Stimulated activated naive CD8-positive, alpha-beta T cell treated with anti-CD3 and anti-CD28 coated beads, Interleukin-15, amount 100 ng/mL, for 72 hours (primary cell): ENCODE measurements at regions not wholly inside any gene's neighbourhood (a gene's known extent, or its start where the extent isn't known, plus 50 kb on each side); places are given as distances from the start of the nearest gene placed in this dataset.

Experiments
- ATAC-seq: fragments of 150-1000 bp; cut with Tn5 transposase; 2 replicates; pipeline ENCODE4 v1.10.0; 2021; ENCODE audit warnings: mild to moderate bottlenecking, moderate library complexity
- DNase-seq, 2 donors: peaks; one replicate each; pipeline ENCODE4 v3.0.0; 2021 to 2022
- H3K27ac Mint-ChIP-seq, 2 donors: one replicate each; pipeline ENCODE4 v1.8.0; 2022; ENCODE audit warnings: mild to moderate bottlenecking in 2 of 2, mixed read lengths in 2 of 2, moderate library complexity in 2 of 2
- H3K27me3 Mint-ChIP-seq: one replicate; pipeline ENCODE4 v1.8.0; 2022; ENCODE audit warnings: mixed read lengths
- H3K4me1 Mint-ChIP-seq: one replicate; pipeline ENCODE4 v1.8.0; 2022; ENCODE audit warnings: mild to moderate bottlenecking, mixed read lengths
- H3K4me3 Mint-ChIP-seq, 2 donors: one replicate each; pipeline ENCODE4 v1.8.0; 2022; ENCODE audit warnings: mild to moderate bottlenecking in 2 of 2, mixed read lengths in 2 of 2, moderate library complexity in 1 of 2
- H3K9me3 Mint-ChIP-seq, 2 donors: one replicate each; pipeline ENCODE4 v1.8.0; 2022; ENCODE audit warnings: mixed read lengths in 2 of 2

DNA sequence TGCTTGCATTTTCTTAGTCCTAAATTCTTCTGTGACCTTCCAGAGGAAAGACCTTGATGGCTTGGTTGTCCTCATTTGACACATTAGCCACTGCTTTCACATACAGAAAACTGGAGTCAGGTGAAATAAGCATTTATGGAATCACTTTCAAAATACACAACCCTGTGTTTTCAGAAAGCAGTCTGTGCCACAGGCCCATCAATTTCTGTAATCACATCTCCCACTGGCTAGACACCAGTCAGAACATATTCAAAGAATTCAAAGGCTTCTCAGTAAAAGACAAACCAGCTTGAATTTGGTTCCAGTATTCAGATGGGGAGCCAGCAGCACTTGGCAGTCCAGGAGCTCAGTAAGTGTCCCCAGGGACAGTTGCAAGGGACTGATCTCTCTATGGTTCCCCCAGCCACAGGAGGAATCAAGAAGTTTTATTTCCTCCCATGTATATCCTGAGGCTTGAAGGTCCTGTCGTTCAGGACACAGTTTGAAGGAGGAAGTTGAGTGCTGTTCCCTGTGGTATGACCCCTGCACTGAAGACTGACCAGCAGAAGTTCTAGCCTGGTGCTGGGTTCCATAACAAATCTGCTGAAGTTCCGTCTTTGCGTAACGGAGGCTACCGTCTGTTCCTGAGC is 214.3 kb downstream of the FOXO1 start:
- ATAC-seq (no peak), DNase-seq (no peak)
- no peaks in the 10 kb centered on the region for H3K27me3 Mint-ChIP-seq
- peaks cover 25% of the 10 kb centered on the region for H3K4me1 Mint-ChIP-seq
- H3K9me3 Mint-ChIP-seq, result peaks cover 11 to 21% of the 10 kb centered on the region in 2 donors
- H3K27ac Mint-ChIP-seq, result no peak overlapping the region
- no peak overlapping the region for H3K4me3 Mint-ChIP-seq

DNA sequence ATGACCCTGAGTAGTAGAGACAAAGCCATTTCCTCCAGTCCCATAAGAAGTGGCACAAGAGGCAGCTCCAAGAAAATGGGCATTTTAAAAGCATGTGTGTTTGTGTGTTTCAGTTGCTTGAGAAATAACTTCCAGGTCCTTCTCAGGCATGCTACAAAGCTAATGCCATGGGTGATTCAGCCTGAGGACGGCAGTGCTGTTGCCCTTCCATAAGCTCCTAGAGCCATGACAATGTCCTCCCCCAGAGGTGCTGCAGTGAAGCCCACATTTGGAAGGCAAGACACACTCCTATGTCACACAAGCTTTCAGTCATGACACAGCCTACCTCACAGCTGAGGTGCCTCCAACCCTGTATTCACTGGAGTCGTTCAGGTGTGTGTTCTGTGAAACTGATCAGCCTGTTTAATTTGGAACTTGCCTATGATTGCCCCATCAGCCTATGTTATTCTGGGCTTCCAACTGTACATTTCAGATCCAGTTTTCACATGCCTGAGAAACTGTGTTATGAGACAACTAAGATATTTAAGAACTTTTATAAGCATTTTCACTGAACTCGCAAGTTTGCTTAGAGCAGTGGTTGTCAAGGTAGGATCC is 213.6 kb downstream of the FOXO1 start:
- Mint-ChIP-seq H3K4me3 (no peak overlapping the region), H3K4me1 (peaks cover 25% of the 10 kb centered on the region), H3K27me3 (no peaks in the 10 kb centered on the region), H3K27ac (no peak overlapping the region), H3K9me3 (peaks cover 11 to 21% of the 10 kb centered on the region in 2 donors)
- no peak for DNase-seq
- ATAC-seq, result no peak

DNA sequence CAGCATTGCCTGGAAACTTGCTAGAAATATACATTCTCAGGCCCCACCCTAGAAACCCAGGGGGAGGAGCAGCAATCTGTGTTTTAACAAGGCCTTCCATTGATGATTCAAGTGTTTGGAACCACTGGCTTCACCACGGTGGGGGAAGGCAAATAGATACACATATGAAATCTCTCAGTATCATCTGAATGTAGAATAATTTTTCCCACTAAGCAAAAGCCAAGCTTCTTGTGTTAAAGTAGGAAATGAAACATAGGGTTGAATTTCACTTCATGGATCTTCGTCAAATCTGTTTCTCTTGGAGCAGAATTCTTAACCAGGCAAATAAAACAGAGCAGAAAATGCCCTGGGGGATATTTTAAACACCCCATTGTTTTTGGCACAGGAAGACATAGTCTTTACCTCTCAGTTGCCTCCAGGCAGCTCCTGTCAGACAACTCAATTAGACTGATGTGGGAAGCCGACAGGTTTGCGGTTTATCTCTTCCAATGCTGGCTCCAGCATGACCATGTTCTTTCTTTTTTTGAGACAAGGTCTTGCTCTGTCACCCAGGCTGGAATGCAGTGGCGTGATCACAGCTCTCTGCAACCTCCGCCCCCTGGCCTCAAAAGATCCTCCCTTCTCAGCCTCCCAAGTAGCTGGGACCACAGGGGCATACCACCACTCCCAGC is 213.0 kb downstream of the FOXO1 start:
- no peak overlapping the region for H3K27ac Mint-ChIP-seq
- peaks cover 25% of the 10 kb centered on the region for H3K4me1 Mint-ChIP-seq
- peaks cover 11 to 21% of the 10 kb centered on the region in 2 donors for H3K9me3 Mint-ChIP-seq
- ATAC-seq (no peak), DNase-seq (no peak)
- H3K4me3 Mint-ChIP-seq, result no peak overlapping the region
- no peaks in the 10 kb centered on the region for H3K27me3 Mint-ChIP-seq

DNA sequence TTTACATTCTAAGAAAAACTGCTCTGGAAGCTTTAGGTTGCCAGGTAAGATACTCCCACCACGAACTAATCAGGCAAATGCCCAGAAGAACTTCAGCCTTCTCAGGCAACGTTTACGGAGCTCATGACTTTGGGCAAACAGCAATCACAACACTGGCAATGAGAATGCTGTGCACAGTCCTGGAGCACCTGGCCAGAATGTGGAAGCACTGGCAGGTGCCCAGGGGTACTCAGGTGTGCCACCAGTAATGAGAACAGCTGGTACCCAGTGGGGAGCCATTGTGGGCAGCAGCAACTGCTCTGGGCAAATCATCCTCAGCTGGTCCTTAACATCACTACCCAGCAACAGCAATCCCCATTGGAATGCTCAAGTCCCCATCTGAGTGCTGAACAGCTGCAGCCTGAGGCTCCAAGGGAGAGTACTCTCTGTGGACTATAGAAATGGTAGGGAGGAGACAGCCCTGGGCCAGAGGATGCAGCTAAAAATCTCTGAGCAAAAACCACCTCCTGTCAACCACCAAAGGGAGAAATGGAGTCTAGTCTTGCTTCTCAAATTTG is 210.0 kb downstream of the FOXO1 start:
- peaks cover 25% of the 10 kb centered on the region for H3K4me1 Mint-ChIP-seq
- no peak overlapping the region for H3K4me3 Mint-ChIP-seq
- DNase-seq (no peak), ATAC-seq (no peak)
- H3K27me3 Mint-ChIP-seq, result no peaks in the 10 kb centered on the region
- peaks cover 0 to 6% of the 10 kb centered on the region in 2 donors for H3K9me3 Mint-ChIP-seq
- H3K27ac Mint-ChIP-seq, result no peak overlapping the region

DNA sequence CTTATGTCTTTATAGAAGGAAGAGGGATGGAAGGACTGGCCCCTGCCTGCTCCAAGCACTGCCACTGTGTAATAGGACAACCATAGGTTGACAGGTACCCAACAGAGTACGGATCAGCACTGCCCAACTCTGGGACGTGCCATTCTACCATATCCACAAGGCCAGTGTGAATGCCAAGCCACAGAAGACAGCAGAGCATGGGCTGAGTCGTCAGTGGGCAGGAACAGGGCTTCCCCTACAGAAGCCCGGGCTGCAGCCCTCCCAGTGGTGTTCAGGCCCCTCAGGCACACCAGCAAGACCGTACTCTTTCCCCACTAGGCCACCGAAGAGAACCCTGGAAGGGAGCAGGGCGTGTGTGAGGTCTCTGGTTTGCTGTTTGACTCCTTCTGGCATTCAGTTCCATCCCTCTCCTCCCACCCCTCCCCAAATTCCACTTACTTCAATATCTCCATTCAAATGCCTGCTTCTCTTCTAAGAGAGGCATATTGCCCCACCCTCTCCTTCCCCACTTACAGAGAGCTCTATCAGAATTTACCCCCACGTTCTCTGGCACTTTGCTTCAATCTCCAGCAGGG is 209.4 kb downstream of the FOXO1 start:
- ATAC-seq (no peak), DNase-seq (no peak)
- H3K27me3 Mint-ChIP-seq, result no peaks in the 10 kb centered on the region
- H3K4me1 Mint-ChIP-seq, result peaks cover 22% of the 10 kb centered on the region
- peak overlapping the region in 1 of 2 donors; percentile 15 for H3K27ac Mint-ChIP-seq
- peaks cover 0 to 6% of the 10 kb centered on the region in 2 donors for H3K9me3 Mint-ChIP-seq
- H3K4me3 Mint-ChIP-seq, result no peak overlapping the region

DNA sequence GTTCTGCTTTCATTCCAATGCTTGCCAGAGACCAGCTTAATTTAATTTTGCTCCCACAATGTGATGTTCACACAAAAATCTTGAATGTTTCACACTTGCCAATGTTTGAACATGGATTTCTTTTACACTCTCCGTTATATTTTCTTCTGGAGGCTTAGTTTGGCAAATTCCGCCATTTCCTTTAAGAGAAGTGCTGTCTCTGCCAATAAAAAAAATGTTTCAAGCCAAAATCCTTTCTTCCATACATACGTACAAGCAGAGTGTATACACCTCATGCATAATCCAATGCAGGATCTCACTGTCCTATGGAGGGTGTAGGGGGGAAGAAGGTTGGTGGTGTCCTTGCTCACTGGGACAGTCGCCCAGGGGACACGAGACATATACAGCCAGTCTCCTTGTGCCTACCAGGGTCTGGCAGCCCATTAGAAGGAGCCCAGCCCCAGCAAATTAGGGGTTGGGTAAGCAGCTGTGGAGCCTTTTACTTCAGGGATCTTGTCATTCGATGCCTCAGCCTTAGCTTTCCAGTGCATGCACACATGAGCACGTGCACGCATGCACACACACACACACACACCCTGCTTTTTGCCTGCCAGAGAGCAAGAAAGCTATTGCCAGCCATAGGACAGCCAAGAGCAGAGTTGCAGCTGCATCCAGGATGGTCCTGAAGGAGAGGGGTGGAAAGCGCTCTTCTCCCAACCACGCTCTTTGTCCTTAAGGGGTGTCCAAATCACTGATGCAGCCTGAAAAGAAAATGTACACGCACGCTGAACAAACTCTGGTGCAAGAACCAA is 208.3 kb downstream of the FOXO1 start:
- no peaks in the 10 kb centered on the region for H3K27me3 Mint-ChIP-seq
- no peak overlapping the region for H3K4me3 Mint-ChIP-seq
- H3K27ac Mint-ChIP-seq, result peak overlapping the region in 1 of 2 donors; percentile 89
- DNase-seq (no peak), ATAC-seq (no peak)
- H3K9me3 Mint-ChIP-seq, result peaks cover 0 to 6% of the 10 kb centered on the region in 2 donors
- peaks cover 11% of the 10 kb centered on the region for H3K4me1 Mint-ChIP-seq

DNA sequence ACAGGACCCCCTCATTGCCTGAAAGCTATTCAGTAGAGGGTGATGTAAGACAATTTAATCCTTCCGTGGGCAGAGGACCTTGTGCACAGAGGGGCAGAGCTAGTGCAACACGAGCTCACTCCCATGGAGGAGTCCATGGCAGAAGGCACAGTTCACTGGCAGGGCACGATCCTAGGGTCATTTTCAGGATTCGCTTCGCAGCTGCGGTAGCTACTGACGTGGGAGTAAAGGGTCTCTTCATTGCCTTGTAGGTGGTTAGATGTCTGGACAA is 207.8 kb downstream of the FOXO1 start:
- Mint-ChIP-seq H3K27ac (peak overlapping the region in 1 of 2 donors; percentile 89), H3K4me3 (no peak overlapping the region)

DNA sequence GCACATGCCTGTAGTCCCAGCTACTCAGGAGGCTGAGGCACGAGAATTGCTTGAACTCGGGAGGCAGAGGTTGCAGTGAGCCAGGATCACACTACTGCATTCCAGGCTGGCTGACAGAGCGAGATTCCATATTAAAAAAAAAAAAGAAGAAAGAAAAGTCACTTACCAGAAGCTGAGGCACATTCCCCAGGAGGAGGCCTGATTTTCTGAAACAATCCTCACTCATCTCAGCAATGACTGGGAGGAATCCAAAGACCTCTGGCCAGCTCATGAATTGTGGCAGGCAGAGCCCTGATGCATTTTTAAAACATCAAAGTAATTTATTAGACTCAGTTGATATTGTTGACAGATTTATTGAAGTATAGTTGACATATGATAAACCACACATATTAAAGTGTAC is 206.3 kb downstream of the FOXO1 start:
- peaks cover 0 to 6% of the 10 kb centered on the region in 2 donors for H3K9me3 Mint-ChIP-seq
- DNase-seq, result no peak
- H3K27ac Mint-ChIP-seq, result no peak overlapping the region
- H3K27me3 Mint-ChIP-seq, result no peaks in the 10 kb centered on the region
- ATAC-seq, result no peak
- no peak overlapping the region for H3K4me3 Mint-ChIP-seq
- H3K4me1 Mint-ChIP-seq, result peaks cover 6% of the 10 kb centered on the region

More for the DNA sequence above, 207.8 kb downstream of the FOXO1 start:
- DNase-seq (no peak), ATAC-seq (no peak)
- H3K27me3 Mint-ChIP-seq, result no peaks in the 10 kb centered on the region
- peaks cover 6% of the 10 kb centered on the region for H3K4me1 Mint-ChIP-seq
- peaks cover 0 to 6% of the 10 kb centered on the region in 2 donors for H3K9me3 Mint-ChIP-seq

DNA sequence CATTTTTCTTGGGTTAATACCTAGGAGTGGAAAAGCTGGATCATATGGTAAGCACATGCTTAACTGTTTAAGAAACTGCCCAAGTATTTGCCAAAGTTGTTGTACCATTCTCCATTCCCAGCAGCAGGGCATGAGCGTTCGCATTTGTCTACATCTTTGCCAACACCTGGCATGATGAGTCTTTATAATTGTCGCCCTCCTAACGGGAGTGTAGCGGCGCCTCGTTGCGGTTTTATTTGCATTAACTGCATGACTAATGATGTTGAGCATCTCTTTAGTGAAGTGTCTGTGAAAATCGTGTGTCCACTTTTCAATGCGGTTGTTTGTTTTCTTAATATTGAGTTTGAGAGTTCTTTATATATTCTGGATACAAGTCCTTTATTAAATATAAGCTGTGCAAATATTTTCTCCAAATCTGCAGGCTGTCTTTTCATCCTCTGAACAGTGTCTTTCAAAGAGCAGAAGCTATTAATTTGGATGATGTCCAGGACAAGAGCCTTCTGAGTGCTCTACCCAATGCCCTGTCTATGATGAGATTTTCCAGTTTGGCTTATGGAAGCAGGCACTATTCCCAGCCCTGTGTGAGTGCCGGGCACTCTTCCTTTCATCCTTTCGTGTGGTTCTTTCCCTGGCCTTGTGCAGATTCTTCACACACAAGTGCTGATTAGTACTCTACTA is 202.0 kb downstream of the FOXO1 start:
- DNase-seq, result no peak
- no peak overlapping the region for H3K27ac Mint-ChIP-seq
- no peaks in the 10 kb centered on the region for H3K4me1 Mint-ChIP-seq
- no peak overlapping the region for H3K4me3 Mint-ChIP-seq
- no peak for ATAC-seq
- no peaks in the 10 kb centered on the region for H3K27me3 Mint-ChIP-seq
- peaks cover 10 to 15% of the 10 kb centered on the region in 2 donors for H3K9me3 Mint-ChIP-seq

DNA sequence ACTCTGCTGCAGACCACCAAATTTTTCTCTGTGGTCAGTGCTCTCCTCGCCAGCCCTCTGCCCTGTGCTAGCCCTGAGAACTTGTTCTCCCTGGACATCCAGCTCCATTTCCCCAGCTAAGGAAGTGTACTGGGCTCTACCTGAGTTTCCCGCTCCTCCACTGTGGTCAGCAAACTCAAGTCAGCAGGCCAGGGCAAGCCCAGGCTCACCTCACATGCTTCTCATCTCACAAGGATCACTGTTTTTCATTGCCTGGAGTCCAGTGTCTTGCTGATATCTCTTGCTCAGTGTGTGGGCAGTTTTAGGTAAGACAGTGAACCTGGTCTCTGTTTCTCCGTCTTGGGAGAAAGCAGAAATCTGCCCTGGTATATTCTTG is 201.4 kb downstream of the FOXO1 start:
- H3K4me1 Mint-ChIP-seq, result no peaks in the 10 kb centered on the region
- H3K4me3 Mint-ChIP-seq, result no peak overlapping the region
- ATAC-seq (no peak), DNase-seq (no peak)
- H3K9me3 Mint-ChIP-seq, result peaks cover 10 to 15% of the 10 kb centered on the region in 2 donors
- no peak overlapping the region for H3K27ac Mint-ChIP-seq
- no peaks in the 10 kb centered on the region for H3K27me3 Mint-ChIP-seq

DNA sequence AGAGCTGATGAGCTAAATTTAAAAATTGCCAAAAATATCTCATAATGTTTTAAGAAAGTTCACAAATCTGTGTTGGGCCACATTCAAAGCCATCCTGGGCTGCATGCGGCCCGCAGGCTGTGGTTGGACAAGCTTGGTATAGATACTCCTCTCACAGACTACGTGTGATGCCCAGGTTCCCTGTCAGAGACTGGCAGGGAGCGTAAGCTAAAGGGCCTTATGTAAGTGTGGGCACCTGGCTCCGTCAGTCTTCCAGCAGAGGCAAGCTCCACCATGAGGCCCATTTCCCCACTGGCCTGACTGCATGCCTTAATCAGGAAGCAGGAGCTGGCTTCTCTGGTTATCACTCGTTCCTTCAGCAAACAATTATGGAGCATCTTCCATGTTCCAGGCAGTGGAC is 200.2 kb downstream of the FOXO1 start:
- DNase-seq (no peak), ATAC-seq (no peak)
- Mint-ChIP-seq H3K9me3 (peaks cover 9 to 13% of the 10 kb centered on the region in 2 donors), H3K4me1 (peaks cover 3% of the 10 kb centered on the region), H3K4me3 (no peak overlapping the region), H3K27me3 (no peaks in the 10 kb centered on the region), H3K27ac (no peak overlapping the region)

DNA sequence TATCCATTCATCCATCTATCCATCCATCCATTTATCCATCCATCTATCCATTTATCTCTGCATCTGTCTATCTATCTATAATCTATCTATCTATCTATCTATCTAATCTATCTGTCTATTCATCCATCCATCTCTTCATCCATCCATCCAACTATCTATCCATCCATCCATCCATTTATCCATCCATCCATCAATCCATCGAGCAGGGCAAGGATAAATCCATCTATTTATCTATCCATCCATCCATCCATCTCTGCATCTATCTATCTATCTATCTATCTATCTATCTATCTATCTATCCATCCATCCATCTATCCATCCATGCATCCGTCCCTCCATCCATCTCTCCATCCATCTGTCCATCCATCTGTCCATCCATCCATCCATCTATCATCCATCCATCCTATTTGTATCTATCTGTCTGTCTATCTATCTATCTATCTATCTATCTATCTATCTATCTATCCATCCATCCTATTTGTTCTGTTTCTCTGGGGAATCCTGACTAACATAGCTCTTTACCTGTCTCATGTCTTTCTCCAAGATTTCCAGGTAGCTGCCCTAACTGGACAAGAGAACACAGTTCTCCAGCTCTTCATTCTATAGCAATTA is 198.1 kb downstream of the FOXO1 start:
- peaks cover 17% of the 10 kb centered on the region for H3K4me1 Mint-ChIP-seq
- ATAC-seq (no peak), DNase-seq (no peak)
- peaks cover 9 to 18% of the 10 kb centered on the region in 2 donors for H3K9me3 Mint-ChIP-seq
- H3K4me3 Mint-ChIP-seq, result no peak overlapping the region
- H3K27ac Mint-ChIP-seq, result no peak overlapping the region
- no peaks in the 10 kb centered on the region for H3K27me3 Mint-ChIP-seq

DNA sequence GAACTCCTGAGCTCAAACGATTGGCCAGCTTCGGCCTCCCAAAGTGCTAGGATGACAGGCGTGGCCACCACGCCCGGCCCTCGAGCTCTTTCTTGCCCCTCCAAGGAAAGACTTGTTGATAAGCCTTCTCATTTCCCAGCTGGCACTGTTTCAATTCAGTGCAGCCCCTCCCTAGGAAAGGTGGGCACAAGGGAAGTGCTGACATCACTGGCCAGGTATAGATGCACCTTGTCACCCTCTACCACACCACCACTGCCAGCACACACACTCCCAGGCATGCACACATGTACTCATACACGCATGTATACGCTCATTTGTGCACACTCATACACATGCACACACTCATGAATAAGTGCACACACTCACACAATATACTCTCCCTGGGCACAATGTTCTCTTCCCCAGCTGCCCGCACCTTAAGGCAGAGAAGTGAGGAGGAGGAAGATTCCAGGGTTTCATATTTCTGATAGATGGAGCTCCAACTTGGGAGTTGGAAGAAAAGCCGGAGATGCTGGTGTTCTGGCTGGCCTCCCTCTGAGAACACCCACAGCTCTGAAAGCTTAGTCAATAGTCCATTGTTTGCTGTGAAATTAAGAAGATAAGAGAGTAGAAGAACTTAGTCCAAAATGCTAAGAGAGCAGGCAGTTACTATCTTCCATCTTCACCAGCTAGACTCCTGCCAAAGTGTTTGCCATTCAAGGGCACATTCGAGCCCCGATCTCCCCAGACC is 196.7 kb downstream of the FOXO1 start:
- ATAC-seq (no peak), DNase-seq (no peak)
- H3K27ac Mint-ChIP-seq, result peak overlapping the region in 1 of 2 donors; percentile 7
- peaks cover 22% of the 10 kb centered on the region for H3K4me1 Mint-ChIP-seq
- no peaks in the 10 kb centered on the region for H3K27me3 Mint-ChIP-seq
- H3K9me3 Mint-ChIP-seq, result peaks cover 9 to 20% of the 10 kb centered on the region in 2 donors
- H3K4me3 Mint-ChIP-seq, result no peak overlapping the region

DNA sequence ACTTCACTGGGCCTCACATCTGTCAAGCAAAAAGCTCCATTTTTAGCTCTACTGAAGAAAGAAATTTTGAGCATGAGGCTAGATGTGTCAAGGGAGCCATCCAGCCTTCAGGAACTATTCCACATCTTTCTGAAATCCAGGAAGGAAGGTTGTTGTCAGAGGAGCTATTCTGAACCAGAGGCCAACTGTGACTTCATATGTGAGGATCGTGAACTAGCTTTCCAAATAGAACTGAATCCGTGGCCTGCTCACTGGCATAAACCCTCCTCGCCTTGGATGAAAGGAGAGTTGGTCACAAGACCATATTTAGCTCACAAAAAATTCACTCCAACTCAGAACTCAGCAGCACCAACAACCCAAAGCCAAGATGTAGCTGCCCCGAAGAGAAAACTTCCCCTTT is 195.8 kb downstream of the FOXO1 start:
- no peak for DNase-seq
- H3K9me3 Mint-ChIP-seq, result peaks cover 16 to 29% of the 10 kb centered on the region in 2 donors
- no peak for ATAC-seq
- no peak overlapping the region for H3K27ac Mint-ChIP-seq
- H3K4me3 Mint-ChIP-seq, result no peak overlapping the region
- no peaks in the 10 kb centered on the region for H3K27me3 Mint-ChIP-seq
- peaks cover 23% of the 10 kb centered on the region for H3K4me1 Mint-ChIP-seq
